DND-41 (cell line): ENCODE measurements at regions not wholly inside any gene's neighbourhood (a gene's known extent, or its start where the extent isn't known, plus 50 kb on each side); places are given as distances from the start of the nearest gene placed in this dataset.

Experiments used
- ATAC-seq: fragments of 200-7000 bp; cut with Tn5 transposase; 3 replicates; pipeline ENCODE4 v1.9.1; 2021; ENCODE audit warnings: low read depth; ENCODE audit not compliant: insufficient read depth
- DNase-seq: peaks from one replicate; pipeline ENCODE4 v3.0.0-alpha.2; 2020
- H2AFZ ChIP-seq: 2 replicates; pipeline ENCODE4 v1.6.0; 2012; ENCODE audit warnings: low read depth, low read length
- H3K27ac ChIP-seq: 2 replicates; pipeline ENCODE4 v1.5.1; 2012; ENCODE audit warnings: low read length, inconsistent platforms
- H3K27me3 ChIP-seq: fragments of 200-600 bp; sonication (generic); 2 replicates; pipeline ENCODE4 v1.6.0; 2012; ENCODE audit warnings: low read length, mild to moderate bottlenecking, inconsistent platforms; ENCODE audit not compliant: insufficient read depth, poor library complexity
- H3K36me3 ChIP-seq: 2 replicates; pipeline ENCODE4 v1.5.1; 2012; ENCODE audit warnings: low read length, inconsistent platforms; ENCODE audit not compliant: insufficient read depth
- H3K4me1 ChIP-seq: 2 replicates; pipeline ENCODE4 v1.5.1; 2012; ENCODE audit warnings: mild to moderate bottlenecking, low read length; ENCODE audit not compliant: insufficient read depth
- H3K4me2 ChIP-seq: 2 replicates; pipeline ENCODE4 v1.6.0; 2012; ENCODE audit warnings: mild to moderate bottlenecking, moderate library complexity, low read length, inconsistent platforms; ENCODE audit not compliant: insufficient read depth
- H3K4me3 ChIP-seq, 2 experiments: fragments of 200-600 bp in 1 of 2; shearing (Covaris generic) in 1 of 2; 2 replicates each; pipeline ENCODE4 v1.5.1; 2012 to 2016; ENCODE audit warnings: inconsistent platforms in 2 of 2, low read length in 2 of 2, mild to moderate bottlenecking in 2 of 2, low read depth in 1 of 2, moderate library complexity in 1 of 2
- H3K79me2 ChIP-seq: 2 replicates; pipeline ENCODE4 v1.6.0; 2012; ENCODE audit warnings: low read length, inconsistent platforms; ENCODE audit not compliant: insufficient read depth
- H3K9ac ChIP-seq: 2 replicates; pipeline ENCODE4 v1.6.0; 2012; ENCODE audit warnings: low read depth, mild to moderate bottlenecking, inconsistent platforms, low read length, moderate library complexity
- H3K9me3 ChIP-seq: 2 replicates; pipeline ENCODE4 v1.5.1; 2012; ENCODE audit warnings: low read length, moderate library complexity, mild to moderate bottlenecking, inconsistent platforms; ENCODE audit not compliant: insufficient read depth, severe bottlenecking
- H4K20me1 ChIP-seq: 2 replicates; pipeline ENCODE4 v1.6.0; 2012; ENCODE audit warnings: low read length; ENCODE audit not compliant: insufficient read depth
- CTCF ChIP-seq: IDR thresholded peaks from 2 replicates; pipeline ENCODE4 v1.5.1; 2012; ENCODE audit warnings: borderline replicate concordance, low read length, moderate library complexity, mild to moderate bottlenecking; ENCODE audit not compliant: poor library complexity, severe bottlenecking; ENCODE audit errors: extremely low read depth
- EZH2 ChIP-seq: IDR thresholded peaks from 3 replicates; pipeline ENCODE4 v1.6.1; 2012; ENCODE audit warnings: borderline replicate concordance, low read depth, mild to moderate bottlenecking, moderate library complexity, low read length, inconsistent platforms; ENCODE audit not compliant: severe bottlenecking

- Histone ChIP-seq H3K36me3 (no peaks in the 10 kb centered on the region), H3K27me3 (no peaks in the 10 kb centered on the region), H3K4me3 (no peak overlapping the region), H3K9ac (no peak overlapping the region), H3K9me3 (no peaks in the 10 kb centered on the region), H2AFZ (no peak overlapping the region), H3K27ac (no peak overlapping the region), H4K20me1 (no peaks in the 10 kb centered on the region), H3K4me2 (no peak overlapping the region), H3K4me1 (no peaks in the 10 kb centered on the region), H3K79me2 (no peaks in the 10 kb centered on the region)
- DNase-seq (no peak), ATAC-seq (no peak)
- TF ChIP-seq CTCF (no peak), EZH2 (no peak)
Measured at GRCh38 chr5:87574106-87574505, 161.4 kb upstream of the CCNH start.

GRCh38 chr5:87572611-87573010, 159.9 kb upstream of the CCNH start:
- H3K79me2 ChIP-seq, result no peaks in the 10 kb centered on the region
- no peaks in the 10 kb centered on the region for H3K36me3 ChIP-seq
- DNase-seq, result no peak
- no peaks in the 10 kb centered on the region for H4K20me1 ChIP-seq
- TF ChIP-seq EZH2, result no peak
- no peak for TF ChIP-seq CTCF
- ATAC-seq, result no peak
- H3K4me3 ChIP-seq, result no peak overlapping the region
- no peak overlapping the region for H3K27ac ChIP-seq
- H3K9me3 ChIP-seq, result no peaks in the 10 kb centered on the region
- no peak overlapping the region for H3K9ac ChIP-seq
- H3K4me2 ChIP-seq, result no peak overlapping the region
- H3K4me1 ChIP-seq, result no peaks in the 10 kb centered on the region
- no peak overlapping the region for H2AFZ ChIP-seq
- H3K27me3 ChIP-seq, result no peaks in the 10 kb centered on the region

- Histone ChIP-seq H3K36me3 (no peaks in the 10 kb centered on the region), H3K4me2 (no peak overlapping the region), H4K20me1 (no peaks in the 10 kb centered on the region), H3K4me1 (no peaks in the 10 kb centered on the region), H3K27ac (no peak overlapping the region), H3K79me2 (no peaks in the 10 kb centered on the region), H3K4me3 (no peak overlapping the region), H3K9me3 (no peaks in the 10 kb centered on the region), H3K27me3 (no peaks in the 10 kb centered on the region), H3K9ac (no peak overlapping the region), H2AFZ (no peak overlapping the region)
- TF ChIP-seq EZH2 (no peak), CTCF (no peak)
- no peak for ATAC-seq
- DNase-seq, result no peak
Measured at GRCh38 chr5:87572090-87572489, 159.4 kb upstream of the CCNH start.

GRCh38 chr5:87570366-87570765, 157.6 kb upstream of the CCNH start:
- H3K36me3 ChIP-seq, result no peaks in the 10 kb centered on the region
- H3K9ac ChIP-seq, result no peak overlapping the region
- ATAC-seq (no peak), DNase-seq (no peak)
- no peak overlapping the region for H3K4me2 ChIP-seq
- H2AFZ ChIP-seq, result no peak overlapping the region
- no peaks in the 10 kb centered on the region for H3K27me3 ChIP-seq
- TF ChIP-seq EZH2, result no peak
- no peak for TF ChIP-seq CTCF
- no peaks in the 10 kb centered on the region for H3K79me2 ChIP-seq
- H3K9me3 ChIP-seq, result no peaks in the 10 kb centered on the region
- no peak overlapping the region for H3K27ac ChIP-seq
- H3K4me3 ChIP-seq, result no peak overlapping the region
- no peaks in the 10 kb centered on the region for H4K20me1 ChIP-seq
- H3K4me1 ChIP-seq, result no peaks in the 10 kb centered on the region
